ENCODE measurements at regions not wholly inside any gene's neighbourhood (a gene's known extent, or its start where the extent isn't known, plus 50 kb on each side); places are given as distances from the start of the nearest gene placed in this dataset.

- Mint-ChIP-seq H3K4me1 (ENCODE audit: unreplicated experiment) (peaks cover 2% of the 10 kb centered on the region), H3K36me3 (ENCODE audit: low read depth, unreplicated experiment) (no peaks in the 10 kb centered on the region), H3K27ac (ENCODE audit: unreplicated experiment) (no peak overlapping the region), H3K27me3 (ENCODE audit: unreplicated experiment) (peaks cover 2% of the 10 kb centered on the region), H3K4me3 (ENCODE audit: unreplicated experiment) (no peak overlapping the region), H3K9me3 (ENCODE audit: unreplicated experiment) (no peaks in the 10 kb centered on the region)
- DNase-seq (ENCODE audit: low spot score): no peak
- TF ChIP-seq CTCF (IDR thresholded peaks at IDR 0.05; ENCODE audit: unreplicated experiment): no peak
Measured at GRCh38 chr21:35648512-35648911, 411.8 kb downstream of the SETD4 start.

GRCh38 chr21:35646606-35647005 is 413.7 kb downstream of the SETD4 start:
- Mint-ChIP-seq H3K9me3 (ENCODE audit: unreplicated experiment) (no peaks in the 10 kb centered on the region), H3K27ac (ENCODE audit: unreplicated experiment) (no peak overlapping the region), H3K4me1 (ENCODE audit: unreplicated experiment) (peaks cover 8% of the 10 kb centered on the region), H3K36me3 (ENCODE audit: low read depth, unreplicated experiment) (no peaks in the 10 kb centered on the region), H3K4me3 (ENCODE audit: unreplicated experiment) (no peak overlapping the region), H3K27me3 (ENCODE audit: unreplicated experiment) (peaks cover 2% of the 10 kb centered on the region)
- no peak for TF ChIP-seq CTCF (IDR thresholded peaks at IDR 0.05; ENCODE audit: unreplicated experiment)
- no peak for DNase-seq (ENCODE audit: low spot score)

GRCh38 chr21:35645991-35646390 is 414.3 kb downstream of the SETD4 start:
- TF ChIP-seq CTCF (IDR thresholded peaks at IDR 0.05; ENCODE audit: unreplicated experiment): no peak
- Mint-ChIP-seq H3K4me3 (ENCODE audit: unreplicated experiment) (no peak overlapping the region), H3K9me3 (ENCODE audit: unreplicated experiment) (no peaks in the 10 kb centered on the region), H3K27ac (ENCODE audit: unreplicated experiment) (no peak overlapping the region), H3K27me3 (ENCODE audit: unreplicated experiment) (peaks cover 2% of the 10 kb centered on the region), H3K36me3 (ENCODE audit: low read depth, unreplicated experiment) (no peaks in the 10 kb centered on the region), H3K4me1 (ENCODE audit: unreplicated experiment) (peaks cover 8% of the 10 kb centered on the region)
- no peak for DNase-seq (ENCODE audit: low spot score)

- no peaks in the 10 kb centered on the region for H3K9me3 Mint-ChIP-seq (ENCODE audit: unreplicated experiment)
- DNase-seq (ENCODE audit: low spot score): no peak
- no peak overlapping the region for H3K4me3 Mint-ChIP-seq (ENCODE audit: unreplicated experiment)
- H3K27ac Mint-ChIP-seq (ENCODE audit: unreplicated experiment): no peak overlapping the region
- H3K4me1 Mint-ChIP-seq (ENCODE audit: unreplicated experiment): peaks cover 8% of the 10 kb centered on the region
- H3K27me3 Mint-ChIP-seq (ENCODE audit: unreplicated experiment): peaks cover 2% of the 10 kb centered on the region
- H3K36me3 Mint-ChIP-seq (ENCODE audit: low read depth, unreplicated experiment): no peaks in the 10 kb centered on the region
- TF ChIP-seq CTCF (IDR thresholded peaks at IDR 0.05; ENCODE audit: unreplicated experiment): no peak
Measured at GRCh38 chr21:35644523-35644922, 415.8 kb downstream of the SETD4 start.

- Mint-ChIP-seq H3K27me3 (ENCODE audit: unreplicated experiment) (peaks cover 2% of the 10 kb centered on the region), H3K4me1 (ENCODE audit: unreplicated experiment) (peaks cover 6% of the 10 kb centered on the region), H3K4me3 (ENCODE audit: unreplicated experiment) (no peak overlapping the region), H3K36me3 (ENCODE audit: low read depth, unreplicated experiment) (no peaks in the 10 kb centered on the region), H3K27ac (ENCODE audit: unreplicated experiment) (peak overlapping the region; percentile 58), H3K9me3 (ENCODE audit: unreplicated experiment) (no peaks in the 10 kb centered on the region)
- DNase-seq (ENCODE audit: low spot score): peak; percentile 8
- no peak for TF ChIP-seq CTCF (IDR thresholded peaks at IDR 0.05; ENCODE audit: unreplicated experiment)
Measured at GRCh38 chr21:35643176-35643575, 417.1 kb downstream of the SETD4 start.

Data from endothelial cell (in vitro differentiated cells).